ENCODE measurements at regions not wholly inside any gene's neighbourhood (a gene's known extent, or its start where the extent isn't known, plus 50 kb on each side); places are given as distances from the start of the nearest gene placed in this dataset.
A peak's percentile ranks its signal among the peaks of the same experiment; 100 is the strongest.

- TF ChIP-seq ZBTB49 (CRISPR knock-in tag; IDR thresholded peaks at IDR 0.05; ENCODE audit: borderline replicate concordance) (no peak), THYN1 (CRISPR knock-in tag; IDR thresholded peaks at IDR 0.05; ENCODE audit: borderline replicate concordance, low read depth) (no peak), SRSF4 (IDR thresholded peaks at IDR 0.05; ENCODE audit: low read depth, low read length, poor library complexity, severe bottlenecking) (no peak), ZNF687 (CRISPR knock-in tag; IDR thresholded peaks at IDR 0.05) (peak; percentile 48), RARG (CRISPR knock-in tag; IDR thresholded peaks at IDR 0.05; ENCODE audit: low read depth) (no peak), ZNF740 (CRISPR knock-in tag; IDR thresholded peaks at IDR 0.05) (peak; percentile 94), GTF3A (CRISPR knock-in tag; conservative IDR thresholded peaks at IDR 0.05) (no peak), TP53 (CRISPR knock-in tag; conservative IDR thresholded peaks at IDR 0.05) (no peak), CREB3 (CRISPR knock-in tag; IDR thresholded peaks at IDR 0.05) (no peak), ZNF576 (CRISPR knock-in tag; IDR thresholded peaks at IDR 0.05) (0 out of 2 replicates have a peak, but pooled peaks have one; percentile 39), ZBTB37 (CRISPR knock-in tag; IDR thresholded peaks at IDR 0.05) (no peak), ZNF552 (CRISPR knock-in tag; IDR thresholded peaks at IDR 0.05; ENCODE audit: borderline replicate concordance) (no peak), FOXM1 (CRISPR knock-in tag; IDR thresholded peaks at IDR 0.05) (no peak), PTBP1 (IDR thresholded peaks at IDR 0.05; ENCODE audit: low read depth, low read length, poor library complexity, severe bottlenecking) (no peak), MEIS2 (CRISPR knock-in tag; IDR thresholded peaks at IDR 0.05) (no peak), NCOA5 (CRISPR knock-in tag; IDR thresholded peaks at IDR 0.05) (no peak), MAX (IDR thresholded peaks at IDR 0.05) (peak; percentile 14; the same call in 1 of the 2 replicates), SPEN (CRISPR knock-in tag; IDR thresholded peaks at IDR 0.05; ENCODE audit: low read depth) (no peak)
Observed at GRCh38 chr16:85245307-85246172, 133.3 kb upstream of the CIBAR2 start (continued).
